DMS53 (cell line): ENCODE measurements at regions not wholly inside any gene's neighbourhood (a gene's known extent, or its start where the extent isn't known, plus 50 kb on each side); places are given as distances from the start of the nearest gene placed in this dataset.

Source experiments
- DNase-seq: peaks from one replicate; lab custom pipeline; 2025; lab: John Stamatoyannopoulos, UW

GRCh38 chr9:12538842-12539579 lies 154.2 kb upstream of the TYRP1 start:
- DNase-seq = no peak

GRCh38 chr9:12539580-12539975 lies 153.6 kb upstream of the TYRP1 start:
- no peak for DNase-seq

GRCh38 chr9:12544700-12545099 lies 148.5 kb upstream of the TYRP1 start:
- no peak for DNase-seq

- peak; percentile 12 for DNase-seq
Measured at GRCh38 chr9:12554636-12555035, 138.5 kb upstream of the TYRP1 start.

- DNase-seq = no peak
Measured at GRCh38 chr9:12566404-12567090, 126.6 kb upstream of the TYRP1 start.

- no peak for DNase-seq
Measured at GRCh38 chr9:12584656-12585522, 108.3 kb upstream of the TYRP1 start.

GRCh38 chr9:12595400-12595799 lies 97.8 kb upstream of the TYRP1 start:
- DNase-seq = no peak

GRCh38 chr9:12604164-12604821 lies 88.9 kb upstream of the TYRP1 start:
- peak; percentile 27 for DNase-seq

GRCh38 chr9:12612211-12612770 lies 80.9 kb upstream of the TYRP1 start:
- no peak for DNase-seq

GRCh38 chr9:12613071-12613470 lies 80.1 kb upstream of the TYRP1 start:
- no peak for DNase-seq

- no peak for DNase-seq
Measured at GRCh38 chr9:12614488-12614887, 78.7 kb upstream of the TYRP1 start.

GRCh38 chr9:12618956-12619355 lies 74.2 kb upstream of the TYRP1 start:
- DNase-seq = no peak

GRCh38 chr9:12625844-12626243 lies 67.3 kb upstream of the TYRP1 start:
- DNase-seq = no peak

GRCh38 chr9:12627096-12627495 lies 66.1 kb upstream of the TYRP1 start:
- no peak for DNase-seq

- DNase-seq = peak; percentile 0
Measured at GRCh38 chr9:12628546-12628945, 64.6 kb upstream of the TYRP1 start.

- DNase-seq = no peak
Measured at GRCh38 chr9:12629067-12629466, 64.1 kb upstream of the TYRP1 start.

- DNase-seq = peak; percentile 4
Measured at GRCh38 chr9:12631866-12632265, 61.3 kb upstream of the TYRP1 start.

GRCh38 chr9:12633016-12633765 lies 60.0 kb upstream of the TYRP1 start:
- no peak for DNase-seq

- peak; percentile 50 for DNase-seq
Measured at GRCh38 chr9:12640016-12640587, 53.1 kb upstream of the TYRP1 start.

- no peak for DNase-seq
Measured at GRCh38 chr9:12640866-12641636, 52.1 kb upstream of the TYRP1 start.
